ENCODE measurements at regions not wholly inside any gene's neighbourhood (a gene's known extent, or its start where the extent isn't known, plus 50 kb on each side); places are given as distances from the start of the nearest gene placed in this dataset.

DNA sequence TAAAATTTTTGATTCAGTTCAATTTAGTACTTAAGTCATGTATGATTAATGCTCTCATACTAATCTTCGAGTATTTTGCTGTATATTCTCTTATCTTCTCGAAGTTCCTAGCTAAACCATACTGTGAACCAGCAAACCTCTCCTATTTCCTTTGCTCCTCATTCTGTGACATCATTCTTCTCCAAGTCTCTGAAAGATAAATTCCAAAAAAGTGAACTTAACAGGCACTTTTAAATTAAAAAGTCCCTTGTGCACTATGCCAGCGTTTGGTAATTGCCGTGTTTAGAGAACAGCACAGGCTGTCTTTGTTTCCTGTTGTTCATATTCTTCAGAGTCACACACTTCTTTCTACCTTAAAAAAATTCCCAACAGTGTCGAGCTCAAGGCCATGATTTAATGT lies 188.4 kb upstream of the PHACTR1 start:
- peak overlapping the region in 1 of 2 donors; percentile 32 for H3K27ac ChIP-seq
- no peak overlapping the region for H3K4me3 ChIP-seq
- H3K4me1 ChIP-seq, result no peaks in the 10 kb centered on the region
- H3K9me3 ChIP-seq, result no peaks in the 10 kb centered on the region
- intact Hi-C loops (cut with DNase I; ENCODE audit: low total_unique reads), result no loop called here
- TF ChIP-seq POLR2AphosphoS5 (IDR thresholded peaks at IDR 0.05) (no peak), POLR2A (IDR thresholded peaks at IDR 0.05) (no peak)
- TF ChIP-seq, protein P1, sequence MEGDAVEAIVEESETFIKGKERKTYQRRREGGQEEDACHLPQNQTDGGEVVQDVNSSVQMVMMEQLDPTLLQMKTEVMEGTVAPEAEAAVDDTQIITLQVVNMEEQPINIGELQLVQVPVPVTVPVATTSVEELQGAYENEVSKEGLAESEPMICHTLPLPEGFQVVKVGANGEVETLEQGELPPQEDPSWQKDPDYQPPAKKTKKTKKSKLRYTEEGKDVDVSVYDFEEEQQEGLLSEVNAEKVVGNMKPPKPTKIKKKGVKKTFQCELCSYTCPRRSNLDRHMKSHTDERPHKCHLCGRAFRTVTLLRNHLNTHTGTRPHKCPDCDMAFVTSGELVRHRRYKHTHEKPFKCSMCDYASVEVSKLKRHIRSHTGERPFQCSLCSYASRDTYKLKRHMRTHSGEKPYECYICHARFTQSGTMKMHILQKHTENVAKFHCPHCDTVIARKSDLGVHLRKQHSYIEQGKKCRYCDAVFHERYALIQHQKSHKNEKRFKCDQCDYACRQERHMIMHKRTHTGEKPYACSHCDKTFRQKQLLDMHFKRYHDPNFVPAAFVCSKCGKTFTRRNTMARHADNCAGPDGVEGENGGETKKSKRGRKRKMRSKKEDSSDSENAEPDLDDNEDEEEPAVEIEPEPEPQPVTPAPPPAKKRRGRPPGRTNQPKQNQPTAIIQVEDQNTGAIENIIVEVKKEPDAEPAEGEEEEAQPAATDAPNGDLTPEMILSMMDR (IDR thresholded peaks at IDR 0.05), result no peak
- no peaks in the 10 kb centered on the region for H3K27me3 ChIP-seq
- no peak for DNase-seq (ENCODE audit: low spot score in 2 of 2)
- H3K36me3 ChIP-seq, result no peaks in the 10 kb centered on the region

DNA sequence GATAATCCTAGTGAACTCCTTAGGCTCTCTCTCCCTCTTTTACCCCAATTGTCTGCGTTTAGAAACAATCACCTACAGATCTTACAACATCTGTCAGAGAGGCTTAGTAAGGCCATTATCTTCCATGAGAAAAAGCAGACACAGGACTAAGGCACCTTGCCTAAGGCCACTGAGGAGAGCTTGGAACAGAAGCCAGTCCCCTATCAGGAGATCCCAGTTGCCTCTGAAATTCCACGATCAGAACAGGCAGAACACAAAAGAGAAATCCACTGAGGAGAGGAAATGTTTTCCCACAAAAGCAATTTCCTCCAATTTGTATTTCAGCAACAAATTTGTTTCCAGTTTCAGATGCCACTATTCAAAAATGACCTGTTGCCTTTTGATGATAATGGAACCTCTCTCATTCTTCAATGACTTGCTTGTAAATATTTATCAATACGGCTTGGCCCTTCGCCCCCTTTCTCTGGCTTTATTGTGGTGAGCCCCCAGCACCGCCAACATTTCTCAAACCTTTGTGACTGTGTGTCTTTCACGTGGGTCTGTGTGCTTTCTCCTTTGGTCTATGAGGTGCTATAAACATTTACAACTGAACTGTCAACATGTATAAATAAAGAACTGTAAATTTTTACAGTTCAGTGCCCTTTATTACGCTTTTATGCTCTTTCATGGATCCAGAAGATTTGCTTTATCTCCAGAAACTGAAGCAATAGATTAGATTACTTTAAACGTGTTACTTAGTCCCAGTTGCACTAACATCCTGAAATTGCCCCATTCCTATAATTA lies 187.8 kb upstream of the PHACTR1 start:
- peak overlapping the region in 1 of 2 donors; percentile 32 for H3K27ac ChIP-seq
- TF ChIP-seq, protein P1 (IDR thresholded peaks at IDR 0.05), result no peak
- H3K4me1 ChIP-seq, result no peaks in the 10 kb centered on the region
- H3K9me3 ChIP-seq, result no peaks in the 10 kb centered on the region
- intact Hi-C loops (cut with DNase I; ENCODE audit: low total_unique reads), result no loop called here
- H3K36me3 ChIP-seq, result no peaks in the 10 kb centered on the region
- DNase-seq (ENCODE audit: low spot score in 2 of 2), result no peak
- H3K27me3 ChIP-seq, result no peaks in the 10 kb centered on the region
- H3K4me3 ChIP-seq, result no peak overlapping the region

DNA sequence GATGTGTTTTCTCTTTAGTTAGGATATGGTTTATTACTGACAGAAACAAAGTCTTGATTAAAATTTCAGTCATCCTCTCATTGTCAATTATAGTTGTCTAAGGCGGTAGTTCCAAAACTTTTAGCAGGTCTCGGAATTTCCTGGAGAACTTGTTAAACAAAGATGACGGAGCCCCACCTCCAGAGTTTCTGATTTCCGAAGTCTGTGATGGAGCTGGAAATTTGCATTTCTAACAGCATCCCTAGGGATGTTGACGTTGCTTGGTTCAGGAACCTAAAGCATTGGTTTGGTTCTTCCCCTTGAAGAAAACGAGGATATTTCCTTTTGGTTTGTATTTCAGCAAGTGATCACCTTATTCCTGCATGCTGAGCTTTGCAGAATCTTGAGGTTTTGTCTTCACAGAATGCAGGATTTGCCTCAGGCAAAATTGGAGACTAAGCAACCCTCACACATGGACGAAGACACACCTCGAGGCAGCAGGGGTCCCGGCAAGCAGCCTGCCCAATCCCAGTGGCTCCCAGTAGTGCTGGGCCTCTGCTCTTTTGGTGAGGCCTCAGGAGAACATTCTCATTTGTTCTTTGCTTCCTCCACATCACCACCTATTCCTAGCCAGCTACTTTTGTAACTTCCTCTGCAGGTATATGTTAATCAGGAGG lies 187.1 kb upstream of the PHACTR1 start:
- Histone ChIP-seq H3K27ac (no peak overlapping the region), H3K27me3 (no peaks in the 10 kb centered on the region), H3K4me3 (no peak overlapping the region), H3K36me3 (no peaks in the 10 kb centered on the region), H3K4me1 (no peaks in the 10 kb centered on the region), H3K9me3 (no peaks in the 10 kb centered on the region)
- intact Hi-C loops (cut with DNase I; ENCODE audit: low total_unique reads), result no loop called here
- DNase-seq (ENCODE audit: low spot score in 2 of 2), result no peak
- TF ChIP-seq, protein P1 (IDR thresholded peaks at IDR 0.05), result no peak
- TF ChIP-seq POLR2A (IDR thresholded peaks at IDR 0.05) (no peak), POLR2AphosphoS5 (IDR thresholded peaks at IDR 0.05) (no peak)

DNA sequence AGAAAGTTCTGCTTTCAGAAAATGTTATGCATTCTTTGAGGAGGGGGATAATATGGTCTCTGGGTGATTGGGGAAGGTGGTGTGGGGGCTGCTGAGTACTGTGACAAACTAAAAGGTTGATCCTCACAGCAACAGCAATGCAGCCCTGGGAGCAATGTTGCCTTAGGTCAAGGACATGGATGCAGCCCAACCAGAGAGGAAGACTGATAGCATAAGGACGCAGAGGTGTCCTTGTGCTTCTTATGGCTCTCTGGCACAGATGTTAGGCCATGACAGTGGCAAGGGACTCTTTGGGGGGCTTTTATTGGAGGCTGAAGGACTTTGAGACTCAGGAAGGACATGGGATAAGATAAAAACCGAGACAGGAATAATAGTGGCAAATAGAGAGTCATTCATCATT lies 186.2 kb upstream of the PHACTR1 start:
- no peaks in the 10 kb centered on the region for H3K27me3 ChIP-seq
- TF ChIP-seq POLR2A (IDR thresholded peaks at IDR 0.05), result no peak
- TF ChIP-seq, protein P1 (IDR thresholded peaks at IDR 0.05), result no peak
- no peak for TF ChIP-seq POLR2AphosphoS5 (IDR thresholded peaks at IDR 0.05)
- no peak for DNase-seq (ENCODE audit: low spot score in 2 of 2)
- H3K4me1 ChIP-seq, result no peaks in the 10 kb centered on the region
- no peak overlapping the region for H3K27ac ChIP-seq
- no peak overlapping the region for H3K4me3 ChIP-seq
- H3K9me3 ChIP-seq, result no peaks in the 10 kb centered on the region
- no peaks in the 10 kb centered on the region for H3K36me3 ChIP-seq
- intact Hi-C loops (cut with DNase I; ENCODE audit: low total_unique reads), result no loop called here

DNA sequence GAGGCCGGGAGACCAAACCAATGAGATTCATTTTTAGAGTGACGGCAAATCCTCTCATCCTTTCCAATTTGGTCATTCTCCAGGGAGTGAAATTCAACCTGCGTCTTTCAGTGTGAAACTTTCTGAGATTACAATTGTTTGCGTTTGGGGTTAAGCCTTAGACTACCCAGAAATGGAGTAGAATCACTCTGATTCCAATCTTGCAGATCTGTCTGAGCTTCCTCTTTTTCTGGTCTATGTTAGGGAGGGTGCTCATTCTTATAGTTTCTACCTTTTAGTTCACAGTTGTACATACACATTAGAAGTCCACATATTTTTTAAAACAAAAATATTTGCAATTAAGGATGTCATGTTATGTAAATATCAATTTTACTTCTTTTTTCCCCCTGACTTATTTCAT lies 183.0 kb upstream of the PHACTR1 start:
- intact Hi-C loops (cut with DNase I; ENCODE audit: low total_unique reads), result no loop called here
- no peaks in the 10 kb centered on the region for H3K27me3 ChIP-seq
- no peak overlapping the region for H3K27ac ChIP-seq
- no peaks in the 10 kb centered on the region for H3K36me3 ChIP-seq
- TF ChIP-seq POLR2AphosphoS5 (IDR thresholded peaks at IDR 0.05), result no peak
- TF ChIP-seq, protein P1 (IDR thresholded peaks at IDR 0.05), result no peak
- no peak for TF ChIP-seq POLR2A (IDR thresholded peaks at IDR 0.05)
- no peaks in the 10 kb centered on the region for H3K4me1 ChIP-seq
- DNase-seq (ENCODE audit: low spot score in 2 of 2), result no peak
- no peak overlapping the region for H3K4me3 ChIP-seq
- H3K9me3 ChIP-seq, result no peaks in the 10 kb centered on the region

Data from breast epithelium (tissue), 4 donors.